Astrocyte (in vitro differentiated cells and primary cell): ENCODE measurements at regions not wholly inside any gene's neighbourhood (a gene's known extent, or its start where the extent isn't known, plus 50 kb on each side); places are given as distances from the start of the nearest gene placed in this dataset.

Source experiments
- DNase-seq: peaks from one replicate; pipeline ENCODE4 v3.0.0-alpha.2; 2010; ENCODE audit warnings: low read depth
- FAIRE-seq: peaks from 2 replicates; lab custom pipeline; 2011; peaks lifted over from hg19 to GRCh38; lab: Jason Lieb, UNC
- H2AFZ ChIP-seq: 2 replicates; pipeline ENCODE4 v1.6.0; 2012; ENCODE audit warnings: low read depth, low read length, inconsistent platforms
- H3K27ac ChIP-seq: 2 replicates; pipeline ENCODE4 v1.5.1; 2011; ENCODE audit warnings: low read depth, low read length, inconsistent platforms
- H3K27me3 ChIP-seq: 2 replicates; pipeline ENCODE4 v1.6.0; 2011; ENCODE audit warnings: low read length, inconsistent platforms; ENCODE audit not compliant: insufficient read depth
- H3K36me3 ChIP-seq: 2 replicates; pipeline ENCODE4 v1.5.1; 2011; ENCODE audit warnings: low read length, inconsistent platforms; ENCODE audit not compliant: insufficient read depth
- H3K4me1 ChIP-seq: 2 replicates; pipeline ENCODE4 v1.5.1; 2011; ENCODE audit warnings: low read length, inconsistent platforms; ENCODE audit not compliant: insufficient read depth
- H3K4me2 ChIP-seq: 2 replicates; pipeline ENCODE4 v1.6.0; 2012; ENCODE audit warnings: low read length, inconsistent platforms
- H3K4me3 ChIP-seq: 2 replicates; pipeline ENCODE4 v1.5.1; 2011; ENCODE audit warnings: low read depth, mild to moderate bottlenecking, low read length, inconsistent platforms; ENCODE audit not compliant: insufficient read depth
- H3K79me2 ChIP-seq: 2 replicates; pipeline ENCODE4 v1.6.0; 2012; ENCODE audit warnings: mild to moderate bottlenecking, low read length, inconsistent platforms; ENCODE audit not compliant: insufficient read depth
- H3K9ac ChIP-seq: 2 replicates; pipeline ENCODE4 v1.6.0; 2012; ENCODE audit warnings: mild to moderate bottlenecking, low read length, inconsistent platforms
- H3K9me3 ChIP-seq: 2 replicates; pipeline ENCODE4 v1.5.1; 2012; ENCODE audit warnings: low read depth, mild to moderate bottlenecking, low read length, inconsistent platforms; ENCODE audit not compliant: insufficient read depth
- H4K20me1 ChIP-seq: 2 replicates; pipeline ENCODE4 v1.6.0; 2012; ENCODE audit warnings: low read length, inconsistent platforms; ENCODE audit not compliant: insufficient read depth
- H3K27ac Mint-ChIP-seq: one replicate; pipeline ENCODE4 v1.8.0; 2021; ENCODE audit warnings: mild to moderate bottlenecking, mixed read lengths; ENCODE audit not compliant: unreplicated experiment
- H3K27me3 Mint-ChIP-seq: one replicate; pipeline ENCODE4 v1.8.0; 2021; ENCODE audit warnings: low read depth, mixed read lengths; ENCODE audit not compliant: unreplicated experiment
- H3K36me3 Mint-ChIP-seq: one replicate; pipeline ENCODE4 v1.8.0; 2021; ENCODE audit warnings: low read depth, mixed read lengths; ENCODE audit not compliant: unreplicated experiment
- H3K4me1 Mint-ChIP-seq: one replicate; pipeline ENCODE4 v1.8.0; 2021; ENCODE audit warnings: low read depth, mixed read lengths; ENCODE audit not compliant: unreplicated experiment
- H3K4me3 Mint-ChIP-seq: one replicate; pipeline ENCODE4 v1.8.0; 2021; ENCODE audit warnings: mild to moderate bottlenecking, moderate library complexity, mixed read lengths; ENCODE audit not compliant: unreplicated experiment
- H3K9me3 Mint-ChIP-seq: one replicate; pipeline ENCODE4 v1.8.0; 2021; ENCODE audit warnings: mild to moderate bottlenecking, mixed read lengths; ENCODE audit not compliant: unreplicated experiment
- EZH2 ChIP-seq: IDR thresholded peaks from 2 replicates; pipeline ENCODE4 v1.6.1; 2012; ENCODE audit warnings: mild to moderate bottlenecking, low read length, inconsistent platforms; ENCODE audit not compliant: insufficient read depth
- TF ChIP-seq, protein P1 (sequence below): IDR thresholded peaks from 2 replicates; pipeline ENCODE4 v1.5.1; 2011; ENCODE audit warnings: low read depth, mild to moderate bottlenecking, inconsistent platforms, low read length, moderate library complexity; ENCODE audit not compliant: insufficient read depth

DNA sequence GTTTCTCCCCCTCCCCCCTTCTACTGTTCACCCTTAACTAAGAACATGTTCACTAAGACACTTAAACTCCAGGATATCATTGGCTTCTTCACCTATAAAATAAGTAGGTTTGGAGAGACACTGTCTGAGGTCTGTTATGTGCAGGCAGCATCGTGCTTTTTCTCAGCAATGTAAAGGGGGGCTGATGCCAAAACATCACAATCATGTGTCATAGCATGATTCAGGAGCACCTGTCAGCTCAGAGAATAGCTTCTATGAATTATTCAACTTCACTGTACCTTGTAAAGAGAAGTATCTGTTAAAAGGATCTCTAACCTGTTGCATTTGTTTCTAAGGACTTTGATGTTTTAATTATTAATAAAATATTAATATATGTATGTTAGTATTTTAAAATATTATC, 211.4 kb upstream of the EPHA3 start:
- Histone ChIP-seq H3K4me1 (no peaks in the 10 kb centered on the region), H3K4me3 (no peak overlapping the region), H3K9ac (no peak overlapping the region), H3K36me3 (no peaks in the 10 kb centered on the region), H3K4me2 (no peak overlapping the region), H3K9me3 (no peaks in the 10 kb centered on the region), H3K79me2 (no peaks in the 10 kb centered on the region), H4K20me1 (no peaks in the 10 kb centered on the region), H2AFZ (no peak overlapping the region), H3K27ac (no peak overlapping the region), H3K27me3 (no peaks in the 10 kb centered on the region)
- H3K27me3 Mint-ChIP-seq = no peaks in the 10 kb centered on the region
- no peak overlapping the region for H3K4me3 Mint-ChIP-seq
- TF ChIP-seq EZH2 = no peak
- TF ChIP-seq, protein P1, sequence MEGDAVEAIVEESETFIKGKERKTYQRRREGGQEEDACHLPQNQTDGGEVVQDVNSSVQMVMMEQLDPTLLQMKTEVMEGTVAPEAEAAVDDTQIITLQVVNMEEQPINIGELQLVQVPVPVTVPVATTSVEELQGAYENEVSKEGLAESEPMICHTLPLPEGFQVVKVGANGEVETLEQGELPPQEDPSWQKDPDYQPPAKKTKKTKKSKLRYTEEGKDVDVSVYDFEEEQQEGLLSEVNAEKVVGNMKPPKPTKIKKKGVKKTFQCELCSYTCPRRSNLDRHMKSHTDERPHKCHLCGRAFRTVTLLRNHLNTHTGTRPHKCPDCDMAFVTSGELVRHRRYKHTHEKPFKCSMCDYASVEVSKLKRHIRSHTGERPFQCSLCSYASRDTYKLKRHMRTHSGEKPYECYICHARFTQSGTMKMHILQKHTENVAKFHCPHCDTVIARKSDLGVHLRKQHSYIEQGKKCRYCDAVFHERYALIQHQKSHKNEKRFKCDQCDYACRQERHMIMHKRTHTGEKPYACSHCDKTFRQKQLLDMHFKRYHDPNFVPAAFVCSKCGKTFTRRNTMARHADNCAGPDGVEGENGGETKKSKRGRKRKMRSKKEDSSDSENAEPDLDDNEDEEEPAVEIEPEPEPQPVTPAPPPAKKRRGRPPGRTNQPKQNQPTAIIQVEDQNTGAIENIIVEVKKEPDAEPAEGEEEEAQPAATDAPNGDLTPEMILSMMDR = no peak
- no peak for FAIRE-seq
- no peaks in the 10 kb centered on the region for H3K4me1 Mint-ChIP-seq
- peaks cover 2% of the 10 kb centered on the region for H3K9me3 Mint-ChIP-seq
- no peaks in the 10 kb centered on the region for H3K36me3 Mint-ChIP-seq
- H3K27ac Mint-ChIP-seq = no peak overlapping the region
- no peak for DNase-seq

DNA sequence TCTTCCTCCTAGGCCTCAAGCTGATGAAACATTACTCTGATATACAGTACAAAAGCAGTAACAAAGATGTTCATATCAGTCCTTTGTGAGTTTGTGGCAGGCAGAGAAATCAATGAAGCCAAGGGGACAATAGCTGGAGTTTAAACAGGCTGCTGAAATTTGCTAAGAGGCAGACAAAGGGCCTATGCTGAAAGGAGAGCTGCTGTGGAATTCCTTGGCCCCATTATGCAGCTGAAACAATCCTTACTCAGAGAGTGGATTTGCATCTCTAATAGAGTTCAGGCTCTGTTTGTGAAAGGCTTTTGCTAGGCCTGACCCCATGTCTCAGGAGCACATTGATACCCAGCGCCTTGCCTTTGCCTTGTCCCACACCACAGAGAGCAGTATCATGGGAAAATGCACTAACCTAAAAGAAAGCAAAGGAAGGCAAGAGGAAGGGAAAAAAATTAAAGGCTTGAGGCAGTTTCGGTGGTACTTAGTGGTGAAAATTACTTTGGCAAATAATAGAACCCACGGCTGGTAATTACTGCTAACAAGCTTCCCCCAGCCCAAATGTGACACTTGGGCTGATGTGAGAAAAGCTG, 195.0 kb upstream of the EPHA3 start:
- Histone ChIP-seq H3K27me3 (no peaks in the 10 kb centered on the region), H3K9me3 (no peaks in the 10 kb centered on the region), H3K79me2 (no peaks in the 10 kb centered on the region), H3K36me3 (no peaks in the 10 kb centered on the region), H3K4me1 (no peaks in the 10 kb centered on the region), H3K27ac (no peak overlapping the region), H3K4me2 (no peak overlapping the region), H3K4me3 (no peak overlapping the region), H3K9ac (no peak overlapping the region), H2AFZ (peak overlapping the region; percentile 61), H4K20me1 (no peaks in the 10 kb centered on the region)
- FAIRE-seq = no peak
- no peaks in the 10 kb centered on the region for H3K27me3 Mint-ChIP-seq
- H3K4me1 Mint-ChIP-seq = no peaks in the 10 kb centered on the region
- H3K27ac Mint-ChIP-seq = no peak overlapping the region
- no peak for DNase-seq
- H3K36me3 Mint-ChIP-seq = no peaks in the 10 kb centered on the region
- no peak for TF ChIP-seq EZH2
- TF ChIP-seq, protein P1 = no peak
- no peak overlapping the region for H3K4me3 Mint-ChIP-seq
- H3K9me3 Mint-ChIP-seq = no peaks in the 10 kb centered on the region

DNA sequence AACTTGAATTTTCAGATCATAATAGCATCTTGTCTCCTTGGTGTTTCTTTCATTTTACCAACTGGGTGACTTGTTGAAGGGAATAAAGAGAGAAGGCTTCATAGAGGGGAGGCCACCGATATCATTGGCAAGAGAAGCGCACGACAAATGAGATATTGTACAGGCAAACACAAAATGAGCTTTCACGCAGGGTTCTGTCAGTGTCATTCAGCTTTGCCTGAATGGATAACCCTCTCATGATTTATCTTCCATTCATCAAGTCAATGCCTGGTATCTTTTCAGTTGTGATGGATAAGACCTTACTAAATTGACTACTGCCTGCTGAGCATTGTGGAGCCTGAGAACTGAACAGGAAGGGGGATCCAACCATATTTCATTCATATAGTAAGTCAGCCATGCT, 188.6 kb upstream of the EPHA3 start:
- H2AFZ ChIP-seq = no peak overlapping the region
- no peak for TF ChIP-seq EZH2
- TF ChIP-seq, protein P1 = no peak
- H3K9me3 ChIP-seq = no peaks in the 10 kb centered on the region
- Mint-ChIP-seq H3K4me3 (no peak overlapping the region), H3K27ac (no peak overlapping the region), H3K4me1 (no peaks in the 10 kb centered on the region), H3K9me3 (no peaks in the 10 kb centered on the region), H3K27me3 (no peaks in the 10 kb centered on the region), H3K36me3 (no peaks in the 10 kb centered on the region)
- no peaks in the 10 kb centered on the region for H4K20me1 ChIP-seq
- no peaks in the 10 kb centered on the region for H3K27me3 ChIP-seq
- H3K4me2 ChIP-seq = no peak overlapping the region
- no peak overlapping the region for H3K4me3 ChIP-seq
- H3K36me3 ChIP-seq = no peaks in the 10 kb centered on the region
- no peak for FAIRE-seq
- H3K27ac ChIP-seq = no peak overlapping the region
- DNase-seq = no peak
- no peaks in the 10 kb centered on the region for H3K79me2 ChIP-seq
- H3K9ac ChIP-seq = no peak overlapping the region
- H3K4me1 ChIP-seq = no peaks in the 10 kb centered on the region
